ENCODE measurements at regions not wholly inside any gene's neighbourhood (a gene's known extent, or its start where the extent isn't known, plus 50 kb on each side); places are given as distances from the start of the nearest gene placed in this dataset.
"Not testable (repeated sequence)": the region's sequence is repeated elsewhere in the genome, so short reads cannot be mapped to it uniquely, and the experiment has no call there.

DNA sequence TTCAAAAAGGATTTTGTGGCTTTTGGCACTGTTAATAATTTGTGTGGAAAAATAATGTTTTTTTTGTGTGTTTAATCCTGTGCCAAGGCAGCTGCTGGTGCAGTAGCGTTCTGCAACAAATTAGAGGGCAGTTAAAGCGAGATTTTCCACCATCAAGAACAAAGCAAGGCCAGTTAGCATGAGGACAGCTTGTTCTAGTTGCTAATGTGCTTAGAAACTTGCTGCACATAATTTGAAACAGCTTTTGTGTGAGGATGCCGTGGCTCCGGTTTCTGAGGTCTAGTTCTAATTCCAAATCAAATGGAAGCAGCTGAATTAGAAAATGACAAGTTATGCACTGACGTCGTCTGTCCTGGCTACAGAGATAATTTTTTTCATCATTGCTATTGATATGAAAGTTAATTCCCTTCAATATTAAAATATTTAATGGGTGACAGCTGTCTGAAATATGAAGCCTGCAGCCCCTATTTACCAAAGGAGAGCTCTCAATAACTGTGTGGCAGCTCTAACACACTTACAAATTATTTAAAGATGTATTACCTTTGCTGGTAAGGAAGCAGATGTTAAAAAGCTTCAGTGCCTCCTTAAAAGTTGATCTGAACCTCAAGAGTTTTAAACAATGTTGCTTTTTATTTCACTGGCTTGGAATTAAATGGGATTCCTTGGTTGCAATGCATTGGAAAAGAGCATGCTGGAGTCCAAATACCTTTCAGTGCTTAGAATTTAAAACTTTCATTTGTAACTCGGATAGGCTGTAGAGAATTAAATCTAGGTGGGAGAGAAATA lies 128.6 kb downstream of the SPATA31D1 start:
- DNase-seq = no peak

DNA sequence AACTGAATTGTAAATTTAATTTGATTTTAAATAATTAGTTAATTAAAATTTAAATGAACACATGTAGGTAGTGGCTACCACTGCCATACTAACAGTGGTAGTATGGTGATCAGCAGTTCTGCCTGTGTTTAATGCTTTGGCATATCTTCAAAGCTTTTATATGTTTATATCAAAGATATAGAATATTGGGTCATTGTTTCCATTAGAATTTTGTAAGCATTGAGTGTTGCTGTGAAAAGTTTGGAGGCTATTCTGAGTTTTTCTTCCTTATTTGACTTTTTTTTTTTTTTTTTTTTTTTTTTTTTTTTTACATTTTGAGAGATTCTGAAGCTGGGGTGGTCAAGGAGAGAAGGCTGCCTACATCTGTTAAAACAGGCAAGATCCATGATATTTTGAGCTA lies 134.2 kb downstream of the SPATA31D1 start:
- DNase-seq = no peak

DNA sequence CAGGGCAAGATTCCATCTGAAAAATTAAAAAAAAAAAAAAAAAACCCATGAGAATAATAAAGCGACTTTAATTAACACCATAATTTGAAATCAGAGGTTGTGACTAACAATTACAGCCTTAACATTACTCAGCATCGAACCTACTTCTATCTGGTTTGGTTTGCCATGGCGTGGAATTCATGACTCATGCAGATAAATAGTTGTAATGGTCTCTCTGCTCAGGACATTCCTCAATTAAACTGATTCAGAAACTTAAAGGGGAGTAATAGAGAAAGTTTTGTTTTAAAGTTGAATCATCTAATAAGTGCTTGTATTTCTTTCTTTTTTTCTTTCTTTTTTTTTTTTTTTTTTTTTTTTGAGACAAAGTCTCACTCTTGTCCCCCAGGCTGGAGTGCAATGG lies 135.5 kb downstream of the SPATA31D1 start:
- DNase-seq = no peak

DNA sequence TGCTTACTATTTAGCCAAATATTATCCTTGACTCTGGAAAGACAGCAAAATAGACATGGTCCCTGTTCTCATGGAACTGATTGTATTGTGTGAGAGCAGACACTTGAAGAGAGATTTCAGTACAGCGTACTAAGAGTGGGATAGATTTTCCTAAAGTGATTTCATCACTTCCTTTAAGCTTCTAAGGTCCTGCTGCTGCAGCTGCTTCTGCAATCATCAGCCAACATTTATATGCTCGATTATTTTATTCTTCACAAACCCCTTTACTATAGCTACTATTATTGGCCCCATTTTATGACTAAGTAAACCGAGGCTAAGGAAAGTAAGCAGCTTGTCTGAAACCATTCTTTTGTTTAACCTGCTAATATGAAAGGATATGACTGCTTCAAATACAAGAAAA lies 137.7 kb downstream of the SPATA31D1 start:
- DNase-seq = no peak

DNA sequence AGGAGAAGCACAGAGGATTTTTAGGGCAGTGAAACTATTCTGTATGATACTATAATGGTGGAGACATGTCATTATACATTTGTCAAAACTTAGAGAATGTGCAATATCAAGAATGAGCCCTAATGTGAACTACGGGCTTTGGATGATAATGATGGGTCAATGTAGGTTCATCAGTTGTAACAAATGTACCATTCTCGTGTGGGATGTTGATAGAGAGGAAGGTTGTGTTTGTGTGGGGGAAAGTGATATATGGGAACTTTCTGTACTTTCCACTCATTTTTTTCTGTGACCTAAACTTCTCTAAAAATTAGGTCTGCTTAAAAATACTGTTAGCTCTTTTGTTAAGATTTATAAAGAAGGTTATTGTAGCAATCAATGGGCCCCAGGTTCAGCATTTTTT lies 138.9 kb downstream of the SPATA31D1 start:
- no peak for DNase-seq

DNA sequence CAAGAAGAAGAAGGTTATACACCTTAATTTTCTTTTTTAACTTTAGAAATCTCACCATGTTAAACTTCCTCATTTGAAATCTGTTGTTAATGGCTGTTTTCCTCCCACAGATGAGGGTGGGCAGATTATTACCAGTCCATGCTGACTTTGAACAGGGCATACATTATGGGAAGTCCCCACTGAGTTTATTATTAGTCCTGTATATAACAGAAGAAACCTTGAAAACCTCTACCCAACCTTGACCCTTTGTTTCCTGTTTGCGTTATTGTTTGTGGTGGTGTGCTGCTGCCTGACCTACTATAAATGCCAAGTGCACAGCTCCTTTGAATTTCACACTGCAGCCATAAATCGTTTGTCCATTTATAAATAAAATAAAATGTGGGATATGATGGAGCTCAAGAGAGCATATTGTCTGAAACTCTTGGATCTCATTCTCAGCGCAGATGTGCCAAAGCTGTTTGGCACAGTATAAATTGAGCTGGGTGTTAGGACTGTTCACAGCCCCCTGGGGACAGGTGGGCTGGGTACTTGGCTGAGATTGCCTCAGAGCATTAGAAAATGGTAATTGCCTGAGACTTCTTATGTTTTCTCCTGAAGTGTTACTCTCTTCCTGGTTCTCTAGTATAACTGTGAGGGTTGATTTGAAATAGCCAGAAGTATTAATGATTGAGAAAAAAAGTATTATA lies 139.6 kb downstream of the SPATA31D1 start:
- DNase-seq = no peak

DNA sequence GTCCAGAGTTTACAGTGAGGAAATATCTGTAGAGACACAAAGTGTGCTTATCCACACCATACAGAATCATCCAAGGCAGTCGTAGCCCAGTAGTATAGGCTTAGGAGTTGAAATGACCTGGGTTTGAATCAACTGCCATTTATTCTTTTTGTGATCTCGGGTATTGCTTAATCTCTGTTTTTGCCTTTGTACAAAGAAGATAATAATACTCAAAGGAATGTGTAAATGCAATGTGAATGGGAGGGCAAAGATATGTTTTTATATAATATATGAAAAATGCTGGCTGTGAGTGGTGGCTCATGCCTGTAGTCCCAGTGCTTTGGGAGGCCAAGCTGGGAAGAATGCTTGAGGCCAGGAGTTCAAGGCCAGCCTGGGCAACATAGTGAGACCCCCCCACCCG lies 141.1 kb downstream of the SPATA31D1 start:
- no peak for DNase-seq

DNA sequence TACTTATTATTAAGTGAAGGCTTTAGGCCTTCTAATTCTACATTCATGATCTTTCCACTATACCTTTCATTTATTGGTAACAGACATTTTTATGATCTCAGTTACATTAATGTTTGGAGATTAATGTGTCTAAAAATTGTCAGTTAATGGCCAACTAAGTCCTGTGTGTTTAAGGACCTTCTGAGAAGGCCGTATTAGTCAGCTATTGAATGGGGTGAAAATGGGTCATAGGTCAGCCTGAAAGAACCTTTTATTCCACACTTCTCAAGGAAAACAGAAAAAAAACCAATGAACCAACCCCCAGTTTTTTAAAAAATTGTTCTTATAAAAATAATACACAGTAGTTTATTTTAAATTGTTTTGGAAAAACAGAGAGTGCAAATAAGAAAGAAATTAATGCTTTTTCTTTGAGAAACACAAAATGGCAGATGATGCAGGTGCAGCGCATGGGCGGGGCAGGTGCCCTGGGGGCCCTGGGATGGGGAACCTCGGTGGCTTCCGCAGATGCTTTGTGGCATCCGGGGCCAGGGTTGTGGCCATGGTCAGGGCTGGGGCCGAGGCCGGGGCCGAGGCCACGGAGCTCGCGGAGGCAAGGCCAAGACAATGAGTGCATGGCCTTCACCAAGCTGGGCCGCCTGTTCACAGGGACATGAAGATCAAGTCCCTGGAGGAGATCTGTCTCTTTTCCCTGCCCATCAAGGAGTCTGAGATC lies 141.9 kb downstream of the SPATA31D1 start:
- no peak for DNase-seq

DNA sequence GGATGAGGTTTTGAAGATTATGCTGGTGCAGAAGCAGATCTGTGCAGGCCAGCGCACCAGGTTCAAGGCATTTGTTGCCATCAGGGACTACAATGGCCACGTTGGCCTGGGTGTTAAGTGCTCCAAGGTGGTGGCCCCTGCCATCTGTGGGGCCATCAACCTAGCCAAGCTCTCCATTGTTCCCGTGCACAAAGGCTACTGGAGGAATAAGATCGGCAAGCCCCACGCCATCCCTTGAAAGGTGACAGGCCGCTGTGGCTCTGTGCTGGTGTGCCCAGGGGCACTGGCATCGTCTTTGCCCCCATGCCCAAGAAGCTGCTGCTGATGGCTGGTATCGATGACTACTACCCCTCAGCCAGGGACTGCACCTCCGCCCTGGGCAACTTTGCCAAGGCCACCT lies 142.5 kb downstream of the SPATA31D1 start:
- no peak for DNase-seq

DNA sequence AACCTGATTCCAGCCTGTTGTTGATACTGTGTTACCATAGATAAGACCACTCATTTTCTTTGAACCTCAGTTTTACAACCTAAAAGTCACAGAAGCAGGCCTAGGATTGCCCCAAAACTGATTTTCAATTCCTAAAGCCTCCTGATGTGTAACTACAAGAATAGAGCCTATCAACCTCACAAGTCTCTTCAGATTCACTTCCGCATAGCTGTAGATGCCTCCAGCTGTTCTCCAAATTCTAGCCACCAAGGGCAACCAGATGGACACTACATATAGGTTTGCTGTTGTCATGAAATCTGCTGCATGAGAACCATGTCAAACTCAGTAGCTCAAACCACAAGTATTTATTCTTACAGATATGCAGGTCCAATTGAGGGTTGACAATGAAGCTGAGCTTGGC lies 143.5 kb downstream of the SPATA31D1 start:
- DNase-seq = no peak

DNA sequence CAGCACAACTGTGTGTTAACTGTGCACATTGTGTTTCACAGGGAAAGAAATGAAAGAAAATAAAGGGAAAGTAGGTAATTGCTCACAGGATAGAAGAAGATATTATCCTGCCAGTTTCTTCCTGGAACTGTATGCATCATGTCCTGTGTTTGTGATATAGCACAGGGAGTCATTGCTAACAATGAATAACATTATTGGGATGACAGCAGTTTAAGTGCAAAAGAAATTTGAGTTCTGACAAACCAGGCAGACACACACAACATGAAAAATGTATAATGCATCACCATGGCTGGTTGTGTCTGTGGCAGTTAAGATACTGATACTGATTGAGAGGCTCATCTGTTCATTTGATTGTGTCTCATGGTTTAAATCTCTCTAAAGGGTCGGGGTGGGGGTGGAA lies 145.4 kb downstream of the SPATA31D1 start:
- no peak for DNase-seq

DNA sequence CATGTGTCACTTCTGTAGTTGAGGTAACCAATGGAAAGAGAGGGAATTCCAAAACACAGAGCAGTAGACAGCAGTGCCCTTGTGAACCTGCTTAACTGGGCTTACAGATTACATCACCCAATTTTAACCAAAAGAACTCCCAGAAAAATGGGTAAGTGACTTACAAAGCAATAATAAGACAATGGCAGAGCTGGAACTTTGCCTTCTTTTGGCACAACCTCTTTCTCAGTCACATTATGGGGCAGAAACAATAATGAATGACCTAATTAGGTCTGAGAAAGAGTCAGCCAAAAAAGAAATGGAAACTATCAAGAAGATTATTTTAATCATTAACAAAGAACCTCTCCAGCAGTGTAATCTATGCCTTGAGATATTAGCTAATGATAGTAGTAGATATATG lies 146.5 kb downstream of the SPATA31D1 start:
- DNase-seq = no peak

DNA sequence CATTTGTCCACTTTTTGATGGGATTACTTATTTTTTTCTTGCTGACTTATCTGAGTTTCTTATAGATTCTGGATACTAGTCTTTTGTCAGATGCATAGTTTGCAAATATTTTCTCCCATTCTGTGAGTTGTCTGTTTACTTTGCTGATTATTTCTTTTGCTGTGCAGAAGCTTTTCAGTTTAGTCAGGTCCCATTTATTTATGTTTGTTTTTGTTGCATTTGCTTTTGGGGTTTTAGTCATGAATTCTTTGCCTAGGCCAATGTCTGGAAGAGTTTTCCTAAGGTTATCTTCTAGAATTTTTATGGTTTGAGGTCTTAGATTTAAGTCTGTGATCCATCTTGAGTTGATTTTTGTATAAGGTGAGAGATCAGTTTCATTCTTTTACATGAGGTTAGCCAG lies 149.5 kb downstream of the SPATA31D1 start:
- DNase-seq = not testable (repeated sequence)

DNA sequence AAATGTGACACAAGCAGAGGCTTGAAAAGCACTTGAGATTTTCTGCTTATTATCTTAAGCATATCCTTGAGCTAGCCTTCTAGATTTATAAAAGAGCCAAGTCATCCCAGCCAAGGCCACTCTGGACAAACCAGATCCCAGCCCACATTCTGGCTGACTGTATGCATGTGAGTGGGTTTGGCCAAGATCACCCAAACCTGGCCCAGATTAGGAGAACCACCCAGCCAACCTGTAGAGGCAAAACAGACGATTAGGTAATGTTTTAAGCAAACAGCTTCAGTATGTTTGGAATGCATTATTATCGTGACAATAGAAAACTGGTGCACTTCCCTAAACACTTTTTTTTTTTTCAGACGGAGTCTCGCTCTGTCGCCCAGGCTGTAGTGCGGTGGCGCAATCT lies 151.9 kb downstream of the SPATA31D1 start:
- DNase-seq = no peak

DNA sequence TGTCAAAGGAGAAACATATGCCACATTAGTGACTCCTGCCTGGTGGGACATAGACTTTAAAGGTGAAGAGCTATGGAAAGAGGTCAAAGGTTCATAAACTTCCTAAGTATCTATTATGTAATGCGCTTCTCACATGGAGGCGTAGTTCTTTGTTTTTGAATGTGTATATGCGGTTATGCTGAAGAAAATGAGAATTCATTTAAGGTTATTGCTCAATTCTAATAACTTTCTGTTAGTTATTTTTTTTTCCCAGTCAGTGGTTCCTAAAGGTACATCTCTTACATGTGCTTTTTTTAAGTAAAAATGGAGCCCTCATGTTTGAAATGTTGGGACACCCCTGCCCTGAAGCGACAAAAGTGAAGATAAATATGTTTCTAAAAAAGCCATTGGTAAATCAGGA lies 156.2 kb downstream of the SPATA31D1 start:
- DNase-seq = no peak

DNA sequence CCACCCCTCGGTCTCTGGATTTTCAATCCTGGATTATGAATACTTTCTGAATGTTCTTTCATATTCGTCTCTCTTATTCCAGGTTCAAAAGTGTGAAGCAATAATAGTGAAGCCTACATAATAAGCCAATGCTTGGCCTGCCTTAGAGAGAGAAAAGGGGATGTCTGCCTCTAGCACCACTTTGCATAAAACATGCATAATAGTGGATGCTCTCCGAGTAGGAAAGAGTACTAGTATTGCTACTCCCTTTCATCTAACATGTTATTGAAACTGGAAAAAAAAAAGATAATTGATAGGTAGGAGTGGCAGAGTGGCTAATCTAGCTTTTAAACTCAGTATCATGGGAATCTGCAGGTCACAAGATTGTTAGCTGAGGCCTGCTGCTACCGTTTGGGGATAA lies 158.1 kb downstream of the SPATA31D1 start:
- no peak for DNase-seq

DNA sequence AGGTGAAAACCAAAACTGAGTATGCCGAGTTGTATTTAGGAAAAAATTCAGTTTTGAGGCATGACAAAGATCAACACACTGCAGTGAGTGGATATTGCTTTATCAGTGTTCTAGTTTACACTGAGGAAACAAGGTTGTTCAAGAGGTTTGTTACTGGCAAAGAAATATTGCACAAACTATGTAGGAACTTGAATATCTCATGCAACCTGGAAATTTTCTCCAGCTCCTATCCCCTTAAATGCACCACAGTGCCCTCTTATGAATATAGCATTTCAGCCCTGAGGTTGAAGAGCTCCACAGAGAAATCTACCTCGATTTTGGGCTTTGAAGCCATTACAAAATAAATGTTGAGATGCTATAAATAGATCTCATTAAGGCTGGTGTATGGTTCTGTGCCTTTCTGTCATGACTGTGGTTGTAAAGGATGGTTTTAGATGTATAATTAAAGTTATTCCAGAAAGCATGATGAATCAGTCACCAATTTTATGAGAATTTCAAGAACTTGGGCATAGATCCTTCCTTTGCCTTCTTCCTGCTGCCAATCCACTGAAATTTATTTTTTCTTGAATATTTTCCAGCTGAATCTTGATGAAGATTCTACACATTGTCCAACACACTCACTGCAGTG lies 159.3 kb downstream of the SPATA31D1 start:
- DNase-seq = no peak

DNA sequence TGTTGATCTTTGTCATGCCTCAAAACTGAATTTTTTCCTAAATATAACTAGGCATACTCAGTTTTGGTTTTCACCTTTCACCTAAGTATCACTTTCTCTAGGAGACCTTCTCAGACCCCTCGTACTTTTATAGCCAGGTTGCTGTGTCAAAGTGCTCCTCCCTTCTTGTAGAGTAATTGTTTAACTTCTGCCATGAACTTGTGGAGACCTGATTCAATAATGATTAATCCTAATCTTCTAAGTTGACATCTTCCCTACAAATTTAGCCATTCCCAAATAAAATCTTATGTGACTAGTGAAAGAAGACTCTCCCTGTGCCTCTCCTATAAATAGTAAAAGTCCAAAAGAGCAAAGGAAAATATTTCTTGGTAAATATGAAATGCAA lies 159.8 kb downstream of the SPATA31D1 start:
- no peak for DNase-seq

DNA sequence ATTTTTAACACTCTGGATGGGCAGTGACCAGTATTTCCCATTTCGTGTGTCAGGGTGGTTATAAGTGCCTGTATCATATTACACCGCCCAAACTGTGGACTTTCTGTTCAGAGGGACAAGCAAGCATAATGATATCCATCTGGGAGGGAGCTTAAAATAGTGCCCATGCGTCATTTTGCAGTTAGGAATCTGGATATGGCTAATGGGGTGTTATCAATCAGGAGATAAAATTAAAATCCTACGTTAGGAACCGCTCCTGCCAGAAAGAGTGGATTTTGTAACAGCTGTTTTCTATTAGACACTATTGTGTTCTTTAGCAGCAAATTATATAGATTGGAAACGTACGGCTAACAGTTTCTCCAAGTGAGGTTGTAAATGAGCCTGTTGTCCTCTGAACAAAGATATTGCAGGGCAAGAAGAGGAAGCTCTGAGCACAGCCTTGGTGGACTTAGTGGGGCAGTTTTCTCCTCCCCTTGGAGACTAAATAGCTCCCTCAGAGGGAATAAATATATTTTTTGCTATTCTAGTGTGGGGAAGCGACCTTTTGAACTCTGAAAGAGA lies 160.4 kb downstream of the SPATA31D1 start:
- DNase-seq = no peak

DNA sequence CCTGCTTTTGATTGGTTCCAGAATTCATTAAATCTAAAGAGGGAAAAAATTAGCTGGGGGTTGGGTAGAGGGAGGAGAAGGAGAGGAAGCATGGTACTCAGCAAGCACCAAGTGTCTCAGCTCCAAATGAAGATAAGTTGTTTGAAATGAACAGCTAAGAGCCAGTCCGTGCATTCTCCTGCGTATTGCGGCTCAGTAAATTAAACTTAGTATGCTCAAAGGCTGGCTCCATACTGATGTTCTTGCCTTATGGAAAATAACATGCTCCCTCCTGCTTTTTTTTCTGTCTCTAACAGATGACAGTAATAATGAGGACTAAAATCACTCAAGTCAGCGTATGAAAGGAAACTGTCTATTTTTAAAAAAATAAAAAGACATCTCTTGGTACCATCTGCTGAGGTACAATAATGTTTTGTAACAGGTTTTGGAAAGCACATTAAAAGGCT lies 161.0 kb downstream of the SPATA31D1 start:
- no peak for DNase-seq

DNA sequence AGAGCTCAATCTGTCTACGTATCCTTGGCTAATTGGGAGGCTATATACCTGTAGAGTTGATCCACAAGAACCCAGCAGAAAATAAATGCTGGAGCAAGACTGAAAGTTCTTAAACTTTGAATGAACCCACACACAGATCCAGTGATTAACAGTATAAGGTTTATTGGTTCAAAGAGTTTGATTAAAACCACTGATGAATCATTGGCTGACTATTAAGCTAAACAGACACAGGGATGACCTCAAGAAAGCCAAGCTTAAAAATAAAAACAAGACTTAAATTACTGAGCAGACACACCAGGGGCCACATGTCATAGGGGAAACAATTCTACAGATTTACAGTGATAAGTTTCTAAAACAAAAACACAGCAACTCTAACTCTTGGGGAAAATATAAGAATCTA lies 163.6 kb downstream of the SPATA31D1 start:
- no peak for DNase-seq

DNA sequence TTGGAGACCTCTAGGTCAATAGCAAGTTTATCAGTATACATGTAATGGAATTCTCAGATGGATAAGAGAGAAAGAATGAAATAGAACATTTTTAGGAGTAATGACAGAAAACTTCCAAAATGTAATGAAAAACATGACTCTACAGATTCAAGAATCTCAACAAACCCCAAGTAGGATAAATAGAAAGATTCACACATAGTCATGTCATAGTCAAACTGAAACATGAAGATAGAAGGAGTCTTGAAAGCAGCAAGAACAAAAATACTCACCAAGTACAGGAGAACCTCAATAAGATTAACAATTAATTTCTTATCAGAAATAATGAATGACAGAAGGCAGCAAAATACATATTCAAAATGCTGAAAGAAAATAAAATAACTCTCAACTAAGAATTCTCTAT lies 164.5 kb downstream of the SPATA31D1 start:
- no peak for DNase-seq

DNA sequence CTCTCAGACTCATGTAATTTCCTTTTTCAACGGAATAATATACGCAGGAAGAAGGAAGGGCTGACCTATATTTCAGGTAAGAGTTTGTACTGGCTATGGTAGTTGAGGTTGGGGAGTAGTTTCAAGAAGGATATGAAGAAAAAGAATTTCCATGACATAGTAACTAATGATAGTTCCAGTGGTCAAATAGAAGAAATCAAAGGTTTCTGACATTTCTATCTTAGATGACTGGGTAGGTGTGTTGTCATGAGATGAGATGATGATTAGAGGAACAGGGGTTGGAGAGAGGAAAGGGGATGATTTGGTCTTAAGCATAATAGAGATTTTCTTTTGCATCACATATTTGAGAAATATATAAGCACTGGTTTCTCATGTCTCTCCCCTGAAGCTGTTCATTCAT lies 166.0 kb downstream of the SPATA31D1 start:
- DNase-seq = no peak

Data from CD4-positive, alpha-beta T cell treated with Interleukin-10 for 1 hour (primary cell).